ENCODE measurements at regions not wholly inside any gene's neighbourhood (a gene's known extent, or its start where the extent isn't known, plus 50 kb on each side); places are given as distances from the start of the nearest gene placed in this dataset.

DNA sequence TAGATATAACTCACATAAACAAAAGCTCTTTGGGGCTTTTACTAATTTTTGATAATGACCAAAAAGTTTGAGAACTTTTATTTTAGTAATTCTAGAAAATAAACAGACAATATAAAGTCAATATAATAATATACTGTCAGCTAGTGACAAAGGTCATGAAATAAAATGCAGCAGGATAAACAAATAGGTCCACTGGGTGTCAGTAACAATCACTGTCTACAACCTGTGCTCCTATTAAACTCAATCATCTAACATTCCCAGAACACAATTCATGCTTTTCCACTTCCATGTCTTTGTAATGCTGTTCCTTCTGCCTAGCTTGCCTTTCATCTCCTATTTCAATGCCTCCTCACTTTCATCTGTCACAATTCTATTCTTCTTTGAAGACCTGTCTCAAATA is 186.1 kb downstream of the GIPC2 start:
- no peak overlapping the region for H3K4me2 ChIP-seq (ENCODE audit: insufficient read depth, low read length)
- no peak overlapping the region for H3K4me3 ChIP-seq
- ChIA-PET CTCF (ENCODE audit: low intra/inter-chr PET ratio) (no interaction called here), POLR2A (no interaction called here)
- H4K20me1 ChIP-seq (replicated peaks; ENCODE audit: control insufficient read depth, insufficient read depth, low read length): no peaks in the 10 kb centered on the region
- in situ Hi-C loops (cut with MboI): no loop called here
- H3K9me1 ChIP-seq (ENCODE audit: control insufficient read depth, insufficient read depth, low read length): no peaks in the 10 kb centered on the region
- no peaks in the 10 kb centered on the region for H3K4me1 ChIP-seq (replicated peaks in 1 of 2; ENCODE audit: control insufficient read depth in 2 of 2, insufficient read depth in 2 of 2, low read length in 2 of 2)
- no TSS peak for BruUV-seq (replicated peaks)
- no peaks in the 10 kb centered on the region for H3K9me3 ChIP-seq (replicated peaks; ENCODE audit: control insufficient read depth, insufficient read depth, low read depth, low read length)
- no peak for DNase-seq (ENCODE audit: extremely low read depth in 1 of 4, low spot score in 3 of 4)
- ATAC-seq: no peak
- intact Hi-C loops (cut with micrococcal nuclease): no loop called here
- no peaks in the 10 kb centered on the region for H3K27me3 ChIP-seq (ENCODE audit: control insufficient read depth in 2 of 2, insufficient read depth in 2 of 2, low read length in 2 of 2)
- H3K9ac ChIP-seq (ENCODE audit: insufficient read depth in 1 of 2, low read depth in 2 of 2, low read length in 2 of 2): no peak overlapping the region
- no peaks in the 10 kb centered on the region for H3K79me2 ChIP-seq (ENCODE audit: control insufficient read depth, insufficient read depth, low read length)
- no peak overlapping the region for H3K27ac ChIP-seq (ENCODE audit: extremely low read depth, low read depth, low read length)
- no peak for FAIRE-seq
- H3K36me3 ChIP-seq (ENCODE audit: control insufficient read depth, insufficient read depth, low read length): no peaks in the 10 kb centered on the region
- H2AFZ ChIP-seq (ENCODE audit: low read depth, low read length): no peak overlapping the region
- no peak for TF ChIP-seq BCOR (IDR thresholded peaks at IDR 0.05)
- no peak for TF ChIP-seq SRSF9 (IDR thresholded peaks at IDR 0.05; ENCODE audit: borderline replicate concordance, low read depth, low read length)
- TF ChIP-seq ERF (CRISPR knock-in tag; IDR thresholded peaks at IDR 0.05): no peak
- no peak for TF ChIP-seq XRCC5 (IDR thresholded peaks at IDR 0.05; ENCODE audit: low read depth, low read length)
- no peak for TF ChIP-seq RBM25 (IDR thresholded peaks at IDR 0.05; ENCODE audit: low read depth, low read length, severe bottlenecking)

DNA sequence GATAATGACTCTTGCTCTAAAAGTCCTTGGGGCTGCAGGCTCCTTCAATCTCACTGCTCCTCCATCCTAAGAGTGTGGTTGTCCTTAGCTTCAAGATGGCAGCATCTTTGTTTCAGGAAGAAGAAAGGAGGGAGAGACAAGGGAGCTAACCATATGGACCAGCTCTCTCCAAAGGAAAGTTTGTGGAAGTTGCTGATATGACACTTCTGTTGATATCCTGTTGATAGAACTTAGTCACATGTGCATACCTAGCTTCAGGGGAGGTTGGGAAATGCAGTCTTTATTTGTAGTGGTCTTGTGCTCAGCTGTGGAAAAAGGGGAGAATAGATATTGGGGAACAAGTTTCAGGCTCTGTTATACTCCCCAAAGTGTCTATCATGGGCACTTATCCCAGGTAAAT is 186.9 kb downstream of the GIPC2 start:
- no peak overlapping the region for H3K27ac ChIP-seq (ENCODE audit: extremely low read depth, low read depth, low read length)
- FAIRE-seq (no peak), DNase-seq (ENCODE audit: extremely low read depth in 1 of 4, low spot score in 3 of 4) (no peak), ATAC-seq (no peak)
- H3K27me3 ChIP-seq (ENCODE audit: control insufficient read depth in 2 of 2, insufficient read depth in 2 of 2, low read length in 2 of 2): no peaks in the 10 kb centered on the region
- no peaks in the 10 kb centered on the region for H3K9me1 ChIP-seq (ENCODE audit: control insufficient read depth, insufficient read depth, low read length)
- intact Hi-C loops (cut with micrococcal nuclease): no loop called here
- CTCF ChIA-PET (ENCODE audit: low intra/inter-chr PET ratio): no interaction called here
- H2AFZ ChIP-seq (ENCODE audit: low read depth, low read length): no peak overlapping the region
- no peak overlapping the region for H3K4me2 ChIP-seq (ENCODE audit: insufficient read depth, low read length)
- BruUV-seq (replicated peaks): no TSS peak
- in situ Hi-C loops (cut with MboI): no loop called here
- H3K4me3 ChIP-seq: no peak overlapping the region
- no peak overlapping the region for H3K9ac ChIP-seq (ENCODE audit: insufficient read depth in 1 of 2, low read depth in 2 of 2, low read length in 2 of 2)
- H4K20me1 ChIP-seq (replicated peaks; ENCODE audit: control insufficient read depth, insufficient read depth, low read length): no peaks in the 10 kb centered on the region
- H3K36me3 ChIP-seq (ENCODE audit: control insufficient read depth, insufficient read depth, low read length): no peaks in the 10 kb centered on the region
- no peaks in the 10 kb centered on the region for H3K4me1 ChIP-seq (replicated peaks in 1 of 2; ENCODE audit: control insufficient read depth in 2 of 2, insufficient read depth in 2 of 2, low read length in 2 of 2)
- H3K79me2 ChIP-seq (ENCODE audit: control insufficient read depth, insufficient read depth, low read length): no peaks in the 10 kb centered on the region
- POLR2A ChIA-PET: no interaction called here
- TF ChIP-seq, protein P1, sequence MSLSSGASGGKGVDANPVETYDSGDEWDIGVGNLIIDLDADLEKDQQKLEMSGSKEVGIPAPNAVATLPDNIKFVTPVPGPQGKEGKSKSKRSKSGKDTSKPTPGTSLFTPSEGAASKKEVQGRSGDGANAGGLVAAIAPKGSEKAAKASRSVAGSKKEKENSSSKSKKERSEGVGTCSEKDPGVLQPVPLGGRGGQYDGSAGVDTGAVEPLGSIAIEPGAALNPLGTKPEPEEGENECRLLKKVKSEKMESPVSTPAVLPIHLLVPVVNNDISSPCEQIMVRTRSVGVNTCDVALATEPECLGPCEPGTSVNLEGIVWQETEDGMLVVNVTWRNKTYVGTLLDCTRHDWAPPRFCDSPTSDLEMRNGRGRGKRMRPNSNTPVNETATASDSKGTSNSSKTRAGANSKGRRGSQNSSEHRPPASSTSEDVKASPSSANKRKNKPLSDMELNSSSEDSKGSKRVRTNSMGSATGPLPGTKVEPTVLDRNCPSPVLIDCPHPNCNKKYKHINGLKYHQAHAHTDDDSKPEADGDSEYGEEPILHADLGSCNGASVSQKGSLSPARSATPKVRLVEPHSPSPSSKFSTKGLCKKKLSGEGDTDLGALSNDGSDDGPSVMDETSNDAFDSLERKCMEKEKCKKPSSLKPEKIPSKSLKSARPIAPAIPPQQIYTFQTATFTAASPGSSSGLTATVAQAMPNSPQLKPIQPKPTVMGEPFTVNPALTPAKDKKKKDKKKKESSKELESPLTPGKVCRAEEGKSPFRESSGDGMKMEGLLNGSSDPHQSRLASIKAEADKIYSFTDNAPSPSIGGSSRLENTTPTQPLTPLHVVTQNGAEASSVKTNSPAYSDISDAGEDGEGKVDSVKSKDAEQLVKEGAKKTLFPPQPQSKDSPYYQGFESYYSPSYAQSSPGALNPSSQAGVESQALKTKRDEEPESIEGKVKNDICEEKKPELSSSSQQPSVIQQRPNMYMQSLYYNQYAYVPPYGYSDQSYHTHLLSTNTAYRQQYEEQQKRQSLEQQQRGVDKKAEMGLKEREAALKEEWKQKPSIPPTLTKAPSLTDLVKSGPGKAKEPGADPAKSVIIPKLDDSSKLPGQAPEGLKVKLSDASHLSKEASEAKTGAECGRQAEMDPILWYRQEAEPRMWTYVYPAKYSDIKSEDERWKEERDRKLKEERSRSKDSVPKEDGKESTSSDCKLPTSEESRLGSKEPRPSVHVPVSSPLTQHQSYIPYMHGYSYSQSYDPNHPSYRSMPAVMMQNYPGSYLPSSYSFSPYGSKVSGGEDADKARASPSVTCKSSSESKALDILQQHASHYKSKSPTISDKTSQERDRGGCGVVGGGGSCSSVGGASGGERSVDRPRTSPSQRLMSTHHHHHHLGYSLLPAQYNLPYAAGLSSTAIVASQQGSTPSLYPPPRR (CRISPR knock-in tag; IDR thresholded peaks at IDR 0.05; ENCODE audit: borderline replicate concordance): no peak
- TF ChIP-seq ZNF316 (IDR thresholded peaks at IDR 0.05) (peak; percentile 20; the same call in 1 of the 2 replicates), MAFG (tag; conservative IDR thresholded peaks at IDR 0.05) (0 out of 2 replicates have a peak, but pooled peaks have one; percentile 7)
- H3K9me3 ChIP-seq (replicated peaks; ENCODE audit: control insufficient read depth, insufficient read depth, low read depth, low read length): no peaks in the 10 kb centered on the region

All from K562 (cell line).